ENCODE measurements at regions not wholly inside any gene's neighbourhood (a gene's known extent, or its start where the extent isn't known, plus 50 kb on each side); places are given as distances from the start of the nearest gene placed in this dataset.
A peak's percentile ranks its signal among the peaks of the same experiment; 100 is the strongest.

GRCh38 chr4:54367059-54367458, 138.0 kb downstream of the PDGFRA start:
- Histone ChIP-seq H3K4me3 (ENCODE audit: low read depth in 1 of 3, low read length in 3 of 3) (no peak overlapping the region), H3K9ac (ENCODE audit: low read depth in 1 of 2, low read length in 2 of 2) (no peak overlapping the region), H3K4me1 (ENCODE audit: control insufficient read depth in 4 of 4, insufficient read depth in 4 of 4, low read length in 3 of 4) (no peaks in the 10 kb centered on the region), H3K27ac (ENCODE audit: low read depth in 1 of 2, low read length in 2 of 2) (no peak overlapping the region), H3K36me3 (ENCODE audit: control insufficient read depth in 4 of 4, insufficient read depth in 3 of 4, low read depth in 1 of 4, low read length in 3 of 4) (no peaks in the 10 kb centered on the region), H3K9me3 (ENCODE audit: control insufficient read depth in 4 of 4, low read length in 3 of 4) (no peaks in the 10 kb centered on the region), H3K27me3 (ENCODE audit: control insufficient read depth in 4 of 4, insufficient read depth in 4 of 4, low read length in 3 of 4) (peaks cover 0 to 7% (median 0%) of the 10 kb centered on the region in 4 donors)
- no peak for DNase-seq (ENCODE audit: low spot score)
- 70% methylated on average over 1 of the region's 1 CpG for WGBS
- TF ChIP-seq GABPA (IDR thresholded peaks at IDR 0.05 in 1 of 2, conservative IDR thresholded peaks at IDR 0.05 in 1 of 2) (no peak), ATF3 (IDR thresholded peaks at IDR 0.05) (no peak), REST (IDR thresholded peaks at IDR 0.05) (no peak), RAD21 (IDR thresholded peaks at IDR 0.05) (no peak), MAX (IDR thresholded peaks at IDR 0.05) (no peak)

GRCh38 chr4:54368281-54369265, 139.5 kb downstream of the PDGFRA start:
- 62% methylated on average over 6 of the region's 6 CpGs for WGBS

GRCh38 chr4:54371173-54371572, 142.1 kb downstream of the PDGFRA start:
- H3K36me3 ChIP-seq (ENCODE audit: control insufficient read depth in 4 of 4, insufficient read depth in 3 of 4, low read depth in 1 of 4, low read length in 3 of 4) = no peaks in the 10 kb centered on the region
- DNase-seq (ENCODE audit: low spot score) = no peak
- 77% methylated on average over 3 of the region's 3 CpGs for WGBS
- H3K9ac ChIP-seq (ENCODE audit: low read depth in 1 of 2, low read length in 2 of 2) = no peak overlapping the region
- no peaks in the 10 kb centered on the region for H3K9me3 ChIP-seq (ENCODE audit: control insufficient read depth in 4 of 4, low read length in 3 of 4)
- no peaks in the 10 kb centered on the region for H3K27me3 ChIP-seq (ENCODE audit: control insufficient read depth in 4 of 4, insufficient read depth in 4 of 4, low read length in 3 of 4)
- no peak overlapping the region for H3K4me3 ChIP-seq (ENCODE audit: low read depth in 1 of 3, low read length in 3 of 3)
- no peak for TF ChIP-seq GABPA (IDR thresholded peaks at IDR 0.05 in 1 of 2, conservative IDR thresholded peaks at IDR 0.05 in 1 of 2)
- H3K4me1 ChIP-seq (ENCODE audit: control insufficient read depth in 4 of 4, insufficient read depth in 4 of 4, low read length in 3 of 4) = no peaks in the 10 kb centered on the region
- no peak overlapping the region for H3K27ac ChIP-seq (ENCODE audit: low read depth in 1 of 2, low read length in 2 of 2)

More at GRCh38 chr4:54368281-54369265, 139.5 kb downstream of the PDGFRA start:
- TF ChIP-seq FOXA2 (IDR thresholded peaks at IDR 0.05) (no peak), SP1 (IDR thresholded peaks at IDR 0.05) (peak; percentile 14), NR2F2 (IDR thresholded peaks at IDR 0.05) (peak; percentile 80), RXRA (IDR thresholded peaks at IDR 0.05) (peak; percentile 31 to 43)
- H3K9me3 ChIP-seq (ENCODE audit: control insufficient read depth in 4 of 4, low read length in 3 of 4) = no peaks in the 10 kb centered on the region
- no peaks in the 10 kb centered on the region for H3K36me3 ChIP-seq (ENCODE audit: control insufficient read depth in 4 of 4, insufficient read depth in 3 of 4, low read depth in 1 of 4, low read length in 3 of 4)
- H3K27ac ChIP-seq (ENCODE audit: low read depth in 1 of 2, low read length in 2 of 2) = peak overlapping the region in 1 of 2 donors; percentile 16
- DNase-seq (ENCODE audit: low spot score) = no peak
- no peak overlapping the region for H3K9ac ChIP-seq (ENCODE audit: low read depth in 1 of 2, low read length in 2 of 2)
- H3K4me3 ChIP-seq (ENCODE audit: low read depth in 1 of 3, low read length in 3 of 3) = no peak overlapping the region
- peaks cover 0 to 7% (median 0%) of the 10 kb centered on the region in 4 donors for H3K27me3 ChIP-seq (ENCODE audit: control insufficient read depth in 4 of 4, insufficient read depth in 4 of 4, low read length in 3 of 4)
- no peaks in the 10 kb centered on the region for H3K4me1 ChIP-seq (ENCODE audit: control insufficient read depth in 4 of 4, insufficient read depth in 4 of 4, low read length in 3 of 4)
